ENCODE measurements at regions not wholly inside any gene's neighbourhood (a gene's known extent, or its start where the extent isn't known, plus 50 kb on each side); places are given as distances from the start of the nearest gene placed in this dataset.
A peak's percentile ranks its signal among the peaks of the same experiment; 100 is the strongest.

GRCh38 chr13:52975969-52976368 is 52.6 kb upstream of the OLFM4 start:
- no peaks in the 10 kb centered on the region for H3K4me1 Mint-ChIP-seq (ENCODE audit: low read depth)
- peaks cover 9% of the 10 kb centered on the region for H3K27me3 Mint-ChIP-seq
- no peaks in the 10 kb centered on the region for H3K36me3 Mint-ChIP-seq (ENCODE audit: low read depth)
- POLR2A ChIA-PET, result no interaction called here
- H3K4me3 Mint-ChIP-seq, result no peak overlapping the region
- CTCF ChIA-PET, result interaction anchor here (1.4 to 2.7 kb wide), 2 partner anchors 8 to 176 kb away, joined by 3 to 20 read pairs; no protein-coding TSS in a partner anchor
- no peaks in the 10 kb centered on the region for H3K9me3 Mint-ChIP-seq
- ATAC-seq (no peak), DNase-seq (no peak)
- no peak overlapping the region for H3K27ac Mint-ChIP-seq
- TF ChIP-seq CTCF (IDR thresholded peaks at IDR 0.05), result no peak
- intact Hi-C loops (cut with micrococcal nuclease), result no loop called here

- intact Hi-C loops (cut with micrococcal nuclease), result no loop called here
- CTCF ChIA-PET, result interaction anchor here (1.3 kb wide), 1 partner anchor 236 kb away, joined by 3 read pairs; no protein-coding TSS in a partner anchor
- no peak for ATAC-seq
Measured at GRCh38 chr13:52975161-52975560, 53.5 kb upstream of the OLFM4 start.

GRCh38 chr13:52974711-52975110 is 53.9 kb upstream of the OLFM4 start:
- ChIA-PET POLR2A (no interaction called here), CTCF (interaction anchor here (1.3 kb wide), 1 partner anchor 236 kb away, joined by 3 read pairs; no protein-coding TSS in a partner anchor)
- Mint-ChIP-seq H3K4me3 (no peak overlapping the region), H3K9me3 (no peaks in the 10 kb centered on the region), H3K27me3 (peaks cover 9% of the 10 kb centered on the region), H3K27ac (no peak overlapping the region), H3K36me3 (ENCODE audit: low read depth) (no peaks in the 10 kb centered on the region), H3K4me1 (ENCODE audit: low read depth) (no peaks in the 10 kb centered on the region)
- DNase-seq (no peak), ATAC-seq (no peak)
- no peak for TF ChIP-seq CTCF (IDR thresholded peaks at IDR 0.05)
- intact Hi-C loops (cut with micrococcal nuclease), result no loop called here

More at GRCh38 chr13:52975161-52975560, 53.5 kb upstream of the OLFM4 start:
- Mint-ChIP-seq H3K4me3 (no peak overlapping the region), H3K27me3 (peaks cover 9% of the 10 kb centered on the region), H3K36me3 (ENCODE audit: low read depth) (no peaks in the 10 kb centered on the region), H3K9me3 (no peaks in the 10 kb centered on the region), H3K27ac (no peak overlapping the region), H3K4me1 (ENCODE audit: low read depth) (no peaks in the 10 kb centered on the region)
- POLR2A ChIA-PET, result no interaction called here
- no peak for TF ChIP-seq CTCF (IDR thresholded peaks at IDR 0.05)
- DNase-seq, result no peak

- Mint-ChIP-seq H3K4me3 (no peak overlapping the region), H3K27ac (no peak overlapping the region), H3K27me3 (peaks cover 11% of the 10 kb centered on the region), H3K9me3 (no peaks in the 10 kb centered on the region), H3K36me3 (ENCODE audit: low read depth) (no peaks in the 10 kb centered on the region), H3K4me1 (ENCODE audit: low read depth) (no peaks in the 10 kb centered on the region)
- no peak for TF ChIP-seq CTCF (IDR thresholded peaks at IDR 0.05)
- ATAC-seq (no peak), DNase-seq (no peak)
- CTCF ChIA-PET, result interaction anchor here (2.5 to 2.6 kb wide), 2 partner anchors 16 to 183 kb away, joined by 14 to 27 read pairs; no protein-coding TSS in a partner anchor
- intact Hi-C loops (cut with micrococcal nuclease), result no loop called here
- POLR2A ChIA-PET, result interaction anchor here (0.6 kb wide), 1 partner anchor 78 kb away, joined by 3 read pairs; no protein-coding TSS in a partner anchor
Measured at GRCh38 chr13:52969373-52969772, 59.2 kb upstream of the OLFM4 start.

GRCh38 chr13:52968074-52968700 is 60.4 kb upstream of the OLFM4 start:
- ChIA-PET CTCF (interaction anchor here (0.6 to 2.6 kb wide), 52 partner anchors 9 to 359 kb away, joined by 3 to 27 read pairs (median 4); no protein-coding TSS in a partner anchor), POLR2A (interaction anchor here (0.5 kb wide), 1 partner anchor 121 kb away, joined by 3 read pairs; no protein-coding TSS in a partner anchor)
- no peak overlapping the region for H3K27ac Mint-ChIP-seq
- ATAC-seq (peak; percentile 77), DNase-seq (peak; percentile 77)
- peaks cover 7% of the 10 kb centered on the region for H3K27me3 Mint-ChIP-seq
- H3K4me1 Mint-ChIP-seq (ENCODE audit: low read depth), result no peaks in the 10 kb centered on the region
- no peaks in the 10 kb centered on the region for H3K9me3 Mint-ChIP-seq
- no peaks in the 10 kb centered on the region for H3K36me3 Mint-ChIP-seq (ENCODE audit: low read depth)
- intact Hi-C loops (cut with micrococcal nuclease), result no loop called here
- TF ChIP-seq CTCF (IDR thresholded peaks at IDR 0.05), result peak; percentile 93
- no peak overlapping the region for H3K4me3 Mint-ChIP-seq
